ENCODE measurements at regions not wholly inside any gene's neighbourhood (a gene's known extent, or its start where the extent isn't known, plus 50 kb on each side); places are given as distances from the start of the nearest gene placed in this dataset.

DNA sequence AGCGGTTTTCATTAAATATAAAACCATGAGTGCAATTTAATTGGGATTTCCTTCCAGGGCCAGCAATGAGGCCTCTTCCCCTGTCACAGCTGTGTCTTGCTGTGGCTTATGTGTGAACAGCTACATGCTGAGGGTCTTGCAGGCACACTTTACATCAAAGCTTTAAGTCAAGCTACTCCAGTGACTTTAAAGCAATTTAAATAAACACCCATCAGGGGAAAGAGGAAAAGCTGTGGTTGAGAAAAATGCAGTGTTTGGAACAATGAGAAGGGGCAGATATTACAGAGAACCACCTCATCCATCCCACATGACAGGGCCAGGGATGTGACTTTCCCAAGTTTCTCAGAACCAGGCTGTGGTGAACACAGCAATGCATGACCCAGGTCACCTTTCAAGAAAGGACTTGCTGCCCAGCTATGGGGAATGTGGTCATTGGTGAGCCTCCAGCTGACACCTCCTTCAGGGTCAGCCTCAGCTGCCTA is 115.9 kb upstream of the LPAR1 start:
- no peak overlapping the region for H3K27ac Mint-ChIP-seq
- H3K4me3 Mint-ChIP-seq, result no peak overlapping the region
- no peak for DNase-seq (ENCODE audit: low spot score)
- no peaks in the 10 kb centered on the region for H3K36me3 Mint-ChIP-seq
- ChIA-PET CTCF (no interaction called here), POLR2A (no interaction called here)
- H3K27me3 Mint-ChIP-seq (ENCODE audit: low read depth), result no peaks in the 10 kb centered on the region; the same call in 1 of the 2 replicates
- TF ChIP-seq OVOL2 (CRISPR knock-in tag; IDR thresholded peaks at IDR 0.05; ENCODE audit: borderline replicate concordance) (no peak), ZNF138 (CRISPR knock-in tag; conservative IDR thresholded peaks at IDR 0.05) (no peak), ETV6 (CRISPR knock-in tag; IDR thresholded peaks at IDR 0.05) (no peak), MXD4 (CRISPR knock-in tag; IDR thresholded peaks at IDR 0.05; ENCODE audit: borderline replicate concordance) (no peak), NR3C1 (CRISPR knock-in tag; conservative IDR thresholded peaks at IDR 0.05; ENCODE audit: low read depth) (no peak), JUN (CRISPR knock-in tag; IDR thresholded peaks at IDR 0.05) (no peak)
- TF ChIP-seq, protein P1, sequence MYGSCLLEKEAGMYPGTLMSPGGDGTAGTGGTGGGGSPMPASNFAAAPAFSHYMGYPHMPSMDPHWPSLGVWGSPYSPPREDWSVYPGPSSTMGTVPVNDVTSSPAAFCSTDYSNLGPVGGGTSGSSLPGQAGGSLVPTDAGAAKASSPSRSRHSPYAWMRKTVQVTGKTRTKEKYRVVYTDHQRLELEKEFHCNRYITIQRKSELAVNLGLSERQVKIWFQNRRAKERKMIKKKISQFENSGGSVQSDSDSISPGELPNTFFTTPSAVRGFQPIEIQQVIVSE (CRISPR knock-in tag; IDR thresholded peaks at IDR 0.05; ENCODE audit: borderline replicate concordance), result no peak
- TF ChIP-seq, protein P2, sequence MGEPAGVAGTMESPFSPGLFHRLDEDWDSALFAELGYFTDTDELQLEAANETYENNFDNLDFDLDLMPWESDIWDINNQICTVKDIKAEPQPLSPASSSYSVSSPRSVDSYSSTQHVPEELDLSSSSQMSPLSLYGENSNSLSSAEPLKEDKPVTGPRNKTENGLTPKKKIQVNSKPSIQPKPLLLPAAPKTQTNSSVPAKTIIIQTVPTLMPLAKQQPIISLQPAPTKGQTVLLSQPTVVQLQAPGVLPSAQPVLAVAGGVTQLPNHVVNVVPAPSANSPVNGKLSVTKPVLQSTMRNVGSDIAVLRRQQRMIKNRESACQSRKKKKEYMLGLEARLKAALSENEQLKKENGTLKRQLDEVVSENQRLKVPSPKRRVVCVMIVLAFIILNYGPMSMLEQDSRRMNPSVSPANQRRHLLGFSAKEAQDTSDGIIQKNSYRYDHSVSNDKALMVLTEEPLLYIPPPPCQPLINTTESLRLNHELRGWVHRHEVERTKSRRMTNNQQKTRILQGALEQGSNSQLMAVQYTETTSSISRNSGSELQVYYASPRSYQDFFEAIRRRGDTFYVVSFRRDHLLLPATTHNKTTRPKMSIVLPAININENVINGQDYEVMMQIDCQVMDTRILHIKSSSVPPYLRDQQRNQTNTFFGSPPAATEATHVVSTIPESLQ (CRISPR knock-in tag; IDR thresholded peaks at IDR 0.05), result no peak
- TF ChIP-seq, protein P3, sequence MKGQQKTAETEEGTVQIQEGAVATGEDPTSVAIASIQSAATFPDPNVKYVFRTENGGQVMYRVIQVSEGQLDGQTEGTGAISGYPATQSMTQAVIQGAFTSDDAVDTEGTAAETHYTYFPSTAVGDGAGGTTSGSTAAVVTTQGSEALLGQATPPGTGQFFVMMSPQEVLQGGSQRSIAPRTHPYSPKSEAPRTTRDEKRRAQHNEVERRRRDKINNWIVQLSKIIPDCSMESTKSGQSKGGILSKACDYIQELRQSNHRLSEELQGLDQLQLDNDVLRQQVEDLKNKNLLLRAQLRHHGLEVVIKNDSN (CRISPR knock-in tag; IDR thresholded peaks at IDR 0.05), result no peak
- H3K9me3 Mint-ChIP-seq, result no peaks in the 10 kb centered on the region
- ATAC-seq, result no peak
- no peaks in the 10 kb centered on the region for H3K4me1 Mint-ChIP-seq

DNA sequence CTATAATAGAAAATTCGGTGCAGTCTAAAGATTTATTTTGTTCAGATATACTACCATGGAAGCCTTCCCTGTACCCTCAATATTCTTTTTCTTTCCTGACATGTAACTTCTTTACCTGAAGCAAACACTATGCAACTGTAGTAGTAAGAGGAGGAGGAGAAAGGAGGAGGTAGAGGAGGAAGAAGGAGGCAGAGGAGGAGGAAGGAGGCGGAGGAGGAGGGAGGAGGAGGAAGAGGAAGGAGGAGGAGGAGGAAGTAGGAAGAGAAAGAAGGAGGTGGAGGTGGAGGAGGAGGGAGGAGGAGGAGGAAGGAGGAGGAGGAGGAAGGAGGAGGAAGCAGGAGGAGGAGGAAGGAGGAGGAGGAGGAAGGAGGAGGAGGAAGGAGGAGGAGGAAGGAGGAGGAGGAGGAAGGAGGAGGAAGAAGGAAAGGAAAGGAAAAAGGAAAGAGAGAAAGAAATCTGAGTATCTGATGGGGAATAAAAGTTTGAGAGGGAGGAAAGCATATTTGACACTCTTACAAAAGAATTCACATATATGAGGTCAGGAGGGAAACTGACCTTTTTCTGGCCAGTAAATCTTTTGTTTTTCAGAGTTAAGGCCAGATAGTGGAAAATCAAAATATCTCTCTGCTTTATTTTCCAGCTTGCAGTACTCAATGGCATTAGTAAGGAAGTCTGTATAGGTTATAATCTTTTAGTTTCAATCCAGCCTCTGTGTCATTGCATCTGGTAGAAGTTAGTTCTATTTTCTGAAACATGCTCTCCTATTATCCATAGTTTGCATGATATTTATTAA is 114.5 kb upstream of the LPAR1 start:
- ATAC-seq (no peak), DNase-seq (ENCODE audit: low spot score) (no peak)
- Mint-ChIP-seq H3K27ac (no peak overlapping the region), H3K36me3 (no peaks in the 10 kb centered on the region), H3K4me3 (no peak overlapping the region), H3K9me3 (no peaks in the 10 kb centered on the region), H3K4me1 (no peaks in the 10 kb centered on the region), H3K27me3 (ENCODE audit: low read depth) (no peaks in the 10 kb centered on the region; the same call in 1 of the 2 replicates)
- ChIA-PET POLR2A (no interaction called here), CTCF (interaction anchor here (0.5 kb wide), 2 partner anchors 116 to 204 kb away, joined by 3 read pairs; no protein-coding TSS in a partner anchor)
- TF ChIP-seq, protein P4, sequence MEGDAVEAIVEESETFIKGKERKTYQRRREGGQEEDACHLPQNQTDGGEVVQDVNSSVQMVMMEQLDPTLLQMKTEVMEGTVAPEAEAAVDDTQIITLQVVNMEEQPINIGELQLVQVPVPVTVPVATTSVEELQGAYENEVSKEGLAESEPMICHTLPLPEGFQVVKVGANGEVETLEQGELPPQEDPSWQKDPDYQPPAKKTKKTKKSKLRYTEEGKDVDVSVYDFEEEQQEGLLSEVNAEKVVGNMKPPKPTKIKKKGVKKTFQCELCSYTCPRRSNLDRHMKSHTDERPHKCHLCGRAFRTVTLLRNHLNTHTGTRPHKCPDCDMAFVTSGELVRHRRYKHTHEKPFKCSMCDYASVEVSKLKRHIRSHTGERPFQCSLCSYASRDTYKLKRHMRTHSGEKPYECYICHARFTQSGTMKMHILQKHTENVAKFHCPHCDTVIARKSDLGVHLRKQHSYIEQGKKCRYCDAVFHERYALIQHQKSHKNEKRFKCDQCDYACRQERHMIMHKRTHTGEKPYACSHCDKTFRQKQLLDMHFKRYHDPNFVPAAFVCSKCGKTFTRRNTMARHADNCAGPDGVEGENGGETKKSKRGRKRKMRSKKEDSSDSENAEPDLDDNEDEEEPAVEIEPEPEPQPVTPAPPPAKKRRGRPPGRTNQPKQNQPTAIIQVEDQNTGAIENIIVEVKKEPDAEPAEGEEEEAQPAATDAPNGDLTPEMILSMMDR (IDR thresholded peaks at IDR 0.05), result no peak
- TF ChIP-seq OVOL2 (CRISPR knock-in tag; IDR thresholded peaks at IDR 0.05; ENCODE audit: borderline replicate concordance), result no peak
- no peak for TF ChIP-seq HMGA2 (CRISPR knock-in tag; IDR thresholded peaks at IDR 0.05)
- TF ChIP-seq IRF2 (CRISPR knock-in tag; IDR thresholded peaks at IDR 0.05; ENCODE audit: borderline replicate concordance, low read depth), result no peak
- TF ChIP-seq ZNF232 (CRISPR knock-in tag; IDR thresholded peaks at IDR 0.05), result no peak
- TF ChIP-seq SP1 (CRISPR knock-in tag; conservative IDR thresholded peaks at IDR 0.05), result no peak
- no peak for TF ChIP-seq ESRRA (CRISPR knock-in tag; IDR thresholded peaks at IDR 0.05; ENCODE audit: borderline replicate concordance)
- TF ChIP-seq NR1H2 (CRISPR knock-in tag; IDR thresholded peaks at IDR 0.05), result no peak
- TF ChIP-seq, protein P5, sequence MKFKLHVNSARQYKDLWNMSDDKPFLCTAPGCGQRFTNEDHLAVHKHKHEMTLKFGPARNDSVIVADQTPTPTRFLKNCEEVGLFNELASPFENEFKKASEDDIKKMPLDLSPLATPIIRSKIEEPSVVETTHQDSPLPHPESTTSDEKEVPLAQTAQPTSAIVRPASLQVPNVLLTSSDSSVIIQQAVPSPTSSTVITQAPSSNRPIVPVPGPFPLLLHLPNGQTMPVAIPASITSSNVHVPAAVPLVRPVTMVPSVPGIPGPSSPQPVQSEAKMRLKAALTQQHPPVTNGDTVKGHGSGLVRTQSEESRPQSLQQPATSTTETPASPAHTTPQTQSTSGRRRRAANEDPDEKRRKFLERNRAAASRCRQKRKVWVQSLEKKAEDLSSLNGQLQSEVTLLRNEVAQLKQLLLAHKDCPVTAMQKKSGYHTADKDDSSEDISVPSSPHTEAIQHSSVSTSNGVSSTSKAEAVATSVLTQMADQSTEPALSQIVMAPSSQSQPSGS (CRISPR knock-in tag; IDR thresholded peaks at IDR 0.05; ENCODE audit: borderline replicate concordance, low read depth), result no peak
- TF ChIP-seq ZNF423 (CRISPR knock-in tag; IDR thresholded peaks at IDR 0.05), result no peak
- TF ChIP-seq, protein P6, sequence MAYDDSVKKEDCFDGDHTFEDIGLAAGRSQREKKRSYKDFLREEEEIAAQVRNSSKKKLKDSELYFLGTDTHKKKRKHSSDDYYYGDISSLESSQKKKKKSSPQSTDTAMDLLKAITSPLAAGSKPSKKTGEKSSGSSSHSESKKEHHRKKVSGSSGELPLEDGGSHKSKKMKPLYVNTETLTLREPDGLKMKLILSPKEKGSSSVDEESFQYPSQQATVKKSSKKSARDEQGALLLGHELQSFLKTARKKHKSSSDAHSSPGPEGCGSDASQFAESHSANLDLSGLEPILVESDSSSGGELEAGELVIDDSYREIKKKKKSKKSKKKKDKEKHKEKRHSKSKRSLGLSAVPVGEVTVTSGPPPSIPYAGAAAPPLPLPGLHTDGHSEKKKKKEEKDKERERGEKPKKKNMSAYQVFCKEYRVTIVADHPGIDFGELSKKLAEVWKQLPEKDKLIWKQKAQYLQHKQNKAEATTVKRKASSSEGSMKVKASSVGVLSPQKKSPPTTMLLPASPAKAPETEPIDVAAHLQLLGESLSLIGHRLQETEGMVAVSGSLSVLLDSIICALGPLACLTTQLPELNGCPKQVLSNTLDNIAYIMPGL (CRISPR knock-in tag; IDR thresholded peaks at IDR 0.05), result no peak
- TF ChIP-seq, protein P7, sequence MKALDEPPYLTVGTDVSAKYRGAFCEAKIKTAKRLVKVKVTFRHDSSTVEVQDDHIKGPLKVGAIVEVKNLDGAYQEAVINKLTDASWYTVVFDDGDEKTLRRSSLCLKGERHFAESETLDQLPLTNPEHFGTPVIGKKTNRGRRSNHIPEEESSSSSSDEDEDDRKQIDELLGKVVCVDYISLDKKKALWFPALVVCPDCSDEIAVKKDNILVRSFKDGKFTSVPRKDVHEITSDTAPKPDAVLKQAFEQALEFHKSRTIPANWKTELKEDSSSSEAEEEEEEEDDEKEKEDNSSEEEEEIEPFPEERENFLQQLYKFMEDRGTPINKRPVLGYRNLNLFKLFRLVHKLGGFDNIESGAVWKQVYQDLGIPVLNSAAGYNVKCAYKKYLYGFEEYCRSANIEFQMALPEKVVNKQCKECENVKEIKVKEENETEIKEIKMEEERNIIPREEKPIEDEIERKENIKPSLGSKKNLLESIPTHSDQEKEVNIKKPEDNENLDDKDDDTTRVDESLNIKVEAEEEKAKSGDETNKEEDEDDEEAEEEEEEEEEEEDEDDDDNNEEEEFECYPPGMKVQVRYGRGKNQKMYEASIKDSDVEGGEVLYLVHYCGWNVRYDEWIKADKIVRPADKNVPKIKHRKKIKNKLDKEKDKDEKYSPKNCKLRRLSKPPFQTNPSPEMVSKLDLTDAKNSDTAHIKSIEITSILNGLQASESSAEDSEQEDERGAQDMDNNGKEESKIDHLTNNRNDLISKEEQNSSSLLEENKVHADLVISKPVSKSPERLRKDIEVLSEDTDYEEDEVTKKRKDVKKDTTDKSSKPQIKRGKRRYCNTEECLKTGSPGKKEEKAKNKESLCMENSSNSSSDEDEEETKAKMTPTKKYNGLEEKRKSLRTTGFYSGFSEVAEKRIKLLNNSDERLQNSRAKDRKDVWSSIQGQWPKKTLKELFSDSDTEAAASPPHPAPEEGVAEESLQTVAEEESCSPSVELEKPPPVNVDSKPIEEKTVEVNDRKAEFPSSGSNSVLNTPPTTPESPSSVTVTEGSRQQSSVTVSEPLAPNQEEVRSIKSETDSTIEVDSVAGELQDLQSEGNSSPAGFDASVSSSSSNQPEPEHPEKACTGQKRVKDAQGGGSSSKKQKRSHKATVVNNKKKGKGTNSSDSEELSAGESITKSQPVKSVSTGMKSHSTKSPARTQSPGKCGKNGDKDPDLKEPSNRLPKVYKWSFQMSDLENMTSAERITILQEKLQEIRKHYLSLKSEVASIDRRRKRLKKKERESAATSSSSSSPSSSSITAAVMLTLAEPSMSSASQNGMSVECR (CRISPR knock-in tag; IDR thresholded peaks at IDR 0.05; ENCODE audit: borderline replicate concordance), result no peak
- TF ChIP-seq NFATC4 (CRISPR knock-in tag; IDR thresholded peaks at IDR 0.05), result no peak
- TF ChIP-seq ELF4 (CRISPR knock-in tag; IDR thresholded peaks at IDR 0.05; ENCODE audit: low read depth), result no peak
